Endothelial cell of umbilical vein (primary cell): ENCODE measurements at regions not wholly inside any gene's neighbourhood (a gene's known extent, or its start where the extent isn't known, plus 50 kb on each side); places are given as distances from the start of the nearest gene placed in this dataset.

Experiments
- BruUV-seq: library from RNA; stranded (reverse); fragments of 400-500 nt; replicated peaks from 2 replicates; lab custom pipeline; 2021; lab: Mats Ljungman, UMichigan
- CTCF ChIA-PET: fragments of 300-600, 350-600 bp; sonication (Branson Sonifier 250); formaldehyde crosslinking; loops from one replicate; lab custom pipeline; 2021; ENCODE audit warnings: antibody characterized with exemption, inconsistent platforms; lab: Charles Lee
- POLR2A ChIA-PET: fragments of 300-600, 350-600 bp; sonication (Branson Sonifier 250); formaldehyde crosslinking; loops from one replicate; lab custom pipeline; 2021; ENCODE audit warnings: antibody characterized with exemption, inconsistent platforms; lab: Charles Lee
- DNase-seq: peaks from one replicate; pipeline ENCODE4 v3.0.0-alpha.2; 2011; ENCODE audit warnings: low read depth, low spot score
- FAIRE-seq: peaks from 2 replicates; lab custom pipeline; 2011; peaks lifted over from hg19 to GRCh38; lab: Jason Lieb, UNC
- H2AFZ ChIP-seq: 2 replicates; pipeline ENCODE4 v1.6.0; 2012; ENCODE audit warnings: low read depth, low read length, control low read depth, inconsistent platforms
- H3K27ac ChIP-seq: 2 replicates; pipeline ENCODE4 v1.5.1; 2011; ENCODE audit warnings: low read depth, mild to moderate bottlenecking, control low read depth, low read length, moderate library complexity; ENCODE audit not compliant: insufficient read depth
- H3K27me3 ChIP-seq, 2 experiments: 2 replicates each; pipeline versions ENCODE4 v1.6.0 to v1.6.1; 2011; ENCODE audit warnings: low read length in 2 of 2, mixed read lengths in 1 of 2; ENCODE audit not compliant: control insufficient read depth in 2 of 2, insufficient read depth in 2 of 2
- H3K36me3 ChIP-seq, 2 experiments: 2 replicates in 1 of 2; 3 replicates in 1 of 2; pipeline ENCODE4 v1.5.1; 2011; ENCODE audit warnings: low read length in 2 of 2, mild to moderate bottlenecking in 1 of 2, moderate library complexity in 1 of 2; ENCODE audit not compliant: control insufficient read depth in 2 of 2, insufficient read depth in 2 of 2; ENCODE audit errors: extremely low read depth in 1 of 2
- H3K4me1 ChIP-seq: 3 replicates; pipeline ENCODE4 v1.5.1; 2011; ENCODE audit warnings: mild to moderate bottlenecking, low read length; ENCODE audit not compliant: control insufficient read depth, insufficient read depth; ENCODE audit errors: extremely low read depth
- H3K4me2 ChIP-seq: 2 replicates; pipeline ENCODE4 v1.6.1; 2011; ENCODE audit warnings: low read length, control low read depth, mixed read lengths; ENCODE audit not compliant: insufficient read depth
- H3K4me3 ChIP-seq, 3 experiments: fragments of 200-600 bp in 1 of 3; sonication (generic), shearing (Covaris generic) in 1 of 3; replicated peaks in 1 of 3; 2 replicates each; pipeline ENCODE4 v1.5.1; 2011 to 2016; ENCODE audit warnings: control low read depth in 3 of 3, low read length in 3 of 3, mild to moderate bottlenecking in 2 of 3, inconsistent platforms in 1 of 3, low read depth in 1 of 3, moderate library complexity in 1 of 3; ENCODE audit not compliant: insufficient read depth in 1 of 3
- H3K79me2 ChIP-seq: 2 replicates; pipeline ENCODE4 v1.6.0; 2012; ENCODE audit warnings: low read length, inconsistent platforms; ENCODE audit not compliant: control insufficient read depth, insufficient read depth
- H3K9ac ChIP-seq: replicated peaks from 2 replicates; pipeline ENCODE3; 2011; ENCODE audit warnings: low read length, control low read depth; ENCODE audit not compliant: insufficient read depth; ENCODE audit errors: extremely low read depth
- H3K9me1 ChIP-seq: replicated peaks from 3 replicates; pipeline ENCODE4 v1.6.0; 2011; ENCODE audit warnings: mild to moderate bottlenecking, low read length; ENCODE audit not compliant: control insufficient read depth, insufficient read depth; ENCODE audit errors: extremely low read depth
- H3K9me3 ChIP-seq: replicated peaks from 2 replicates; pipeline ENCODE4 v1.5.1; 2012; ENCODE audit warnings: low read length, inconsistent platforms; ENCODE audit not compliant: control insufficient read depth, insufficient read depth
- H4K20me1 ChIP-seq: replicated peaks from 2 replicates; pipeline ENCODE3; 2011; ENCODE audit warnings: mild to moderate bottlenecking, low read length; ENCODE audit not compliant: control insufficient read depth, insufficient read depth; ENCODE audit errors: extremely low read depth
- CTCF ChIP-seq, 2 donors: IDR thresholded peaks; 1 replicate in 1 of 2; 2 replicates in 1 of 2; pipeline ENCODE4 v1.5.1; 2011; ENCODE audit warnings: low read length in 2 of 2, mild to moderate bottlenecking in 2 of 2, moderate library complexity in 2 of 2, control low read depth in 1 of 2, inconsistent platforms in 1 of 2, low read depth in 1 of 2; ENCODE audit not compliant: insufficient read depth in 1 of 2; ENCODE audit errors: extremely low read depth in 1 of 2
- EZH2 ChIP-seq: IDR thresholded peaks from 2 replicates; pipeline ENCODE4 v1.6.1; 2012; ENCODE audit warnings: borderline replicate concordance, low read depth, mild to moderate bottlenecking, moderate library complexity, low read length, inconsistent platforms; ENCODE audit not compliant: severe bottlenecking
- FOS ChIP-seq: IDR thresholded peaks from 2 replicates; pipeline ENCODE4 v1.6.1; 2011; ENCODE audit warnings: mild to moderate bottlenecking, low read length, moderate library complexity, borderline replicate concordance; ENCODE audit not compliant: insufficient read depth
- GATA2 ChIP-seq: IDR thresholded peaks from 2 replicates; pipeline ENCODE4 v1.7.0; 2011; ENCODE audit warnings: low read depth, mild to moderate bottlenecking, moderate library complexity, mixed read lengths, low read length; ENCODE audit not compliant: insufficient read length, insufficient read depth
- JUN ChIP-seq: IDR thresholded peaks from 2 replicates; pipeline ENCODE4 v1.6.1; 2011; ENCODE audit warnings: borderline replicate concordance, low read depth; ENCODE audit not compliant: insufficient read length, insufficient read depth
- MAX ChIP-seq: IDR thresholded peaks from 2 replicates; pipeline ENCODE4 v1.6.1; 2011; ENCODE audit not compliant: insufficient read depth, insufficient read length
- MYC ChIP-seq: IDR thresholded peaks from one replicate; pipeline ENCODE4 v1.6.1; 2011; ENCODE audit warnings: mild to moderate bottlenecking, low read depth, low read length
- POLR2A ChIP-seq: IDR thresholded peaks from 2 replicates; pipeline ENCODE4 v1.6.1; 2012; ENCODE audit warnings: low read depth, mild to moderate bottlenecking, control low read depth, low read length
- POLR2AphosphoS5 ChIP-seq: IDR thresholded peaks from 2 replicates; pipeline ENCODE4 v1.6.1; 2012; ENCODE audit warnings: low read depth, mild to moderate bottlenecking, control low read depth, low read length, moderate library complexity; ENCODE audit not compliant: insufficient read depth
- dilution Hi-C: fragments of 300-500 bp; cut with MboI; formaldehyde crosslinking; loops from one replicate; pipeline ENCODE4 v1.15.0; 2019; ENCODE audit warnings: low sequenced_read_pairs; ENCODE audit not compliant: extremely low pct_ligation_motif_present
- intact Hi-C: fragments of 100-400 bp; cut with micrococcal nuclease; formaldehyde crosslinking; loops from one replicate; pipeline ENCODE4 v1.10.0; 2022

- Histone ChIP-seq H3K36me3 (no peaks in the 10 kb centered on the region), H3K9ac (no peak overlapping the region), H3K27ac (no peak overlapping the region), H3K79me2 (no peaks in the 10 kb centered on the region), H4K20me1 (no peaks in the 10 kb centered on the region), H3K9me1 (no peaks in the 10 kb centered on the region), H3K27me3 (no peaks in the 10 kb centered on the region), H3K9me3 (no peaks in the 10 kb centered on the region), H2AFZ (no peak overlapping the region), H3K4me1 (no peaks in the 10 kb centered on the region), H3K4me3 (no peak overlapping the region), H3K4me2 (no peak overlapping the region)
- no TSS peak for BruUV-seq
- no peak for FAIRE-seq
- ChIA-PET CTCF (interaction anchor here (0.6 to 1.0 kb wide), 2 partner anchors 18 to 34 kb away, joined by 3 to 4 read pairs; no protein-coding TSS in a partner anchor), POLR2A (no interaction called here)
- intact Hi-C loops (no loop called here), dilution Hi-C loops (no loop called here)
- DNase-seq: no peak
- TF ChIP-seq POLR2A: no peak
- no peak for TF ChIP-seq POLR2AphosphoS5
- TF ChIP-seq MAX: no peak
Measured at GRCh38 chr4:184298254-184298653, 80.6 kb upstream of the ENPP6 start.

- intact Hi-C loops: no loop called here
- TF ChIP-seq MAX: no peak
- TF ChIP-seq MYC: no peak
- TF ChIP-seq JUN: no peak
- no peak for TF ChIP-seq POLR2AphosphoS5
- TF ChIP-seq EZH2: no peak
- no peak for TF ChIP-seq FOS
- TF ChIP-seq CTCF (IDR thresholded peaks at IDR 0.05; ENCODE audit: extremely low read depth in 1 of 2, insufficient read depth in 1 of 2, low read depth in 1 of 2, low read length in 2 of 2): no peak
- TF ChIP-seq POLR2A: no peak
- TF ChIP-seq GATA2: no peak
- no peak for FAIRE-seq
Measured at GRCh38 chr4:184295206-184295605, 77.5 kb upstream of the ENPP6 start.

More at GRCh38 chr4:184295206-184295605, 77.5 kb upstream of the ENPP6 start:
- no TSS peak for BruUV-seq
- no peaks in the 10 kb centered on the region for H3K4me1 ChIP-seq
- no peaks in the 10 kb centered on the region for H3K9me1 ChIP-seq
- H3K27me3 ChIP-seq: no peaks in the 10 kb centered on the region
- no peaks in the 10 kb centered on the region for H4K20me1 ChIP-seq
- dilution Hi-C loops: no loop called here
- ChIA-PET CTCF (no interaction called here), POLR2A (no interaction called here)
- H3K27ac ChIP-seq: no peak overlapping the region
- no peaks in the 10 kb centered on the region for H3K79me2 ChIP-seq
- no peak overlapping the region for H3K9ac ChIP-seq
- H3K36me3 ChIP-seq: no peaks in the 10 kb centered on the region
- no peak overlapping the region for H3K4me3 ChIP-seq
- H3K4me2 ChIP-seq: no peak overlapping the region
- DNase-seq: no peak
- no peaks in the 10 kb centered on the region for H3K9me3 ChIP-seq
- H2AFZ ChIP-seq: no peak overlapping the region
